ENCODE measurements at regions not wholly inside any gene's neighbourhood (a gene's known extent, or its start where the extent isn't known, plus 50 kb on each side); places are given as distances from the start of the nearest gene placed in this dataset.

GRCh38 chr20:9981829-9982228, 53.0 kb upstream of the ANKEF1 start:
- no peak overlapping the region for H3K27ac ChIP-seq
- H3K36me3 ChIP-seq (ENCODE audit: control insufficient read depth, insufficient read depth, low read length): no peaks in the 10 kb centered on the region
- no peak overlapping the region for H3K9ac ChIP-seq
- H2AFZ ChIP-seq: no peak overlapping the region
- no peak overlapping the region for H3K4me2 ChIP-seq (ENCODE audit: low read length)
- no peaks in the 10 kb centered on the region for H3K27me3 ChIP-seq (ENCODE audit: control insufficient read depth, insufficient read depth, low read length)
- H3K79me2 ChIP-seq: no peaks in the 10 kb centered on the region
- no peak overlapping the region for H3K4me3 ChIP-seq (ENCODE audit: low read depth, low read length)
- no peaks in the 10 kb centered on the region for H3K4me1 ChIP-seq
- TF ChIP-seq, protein P1, sequence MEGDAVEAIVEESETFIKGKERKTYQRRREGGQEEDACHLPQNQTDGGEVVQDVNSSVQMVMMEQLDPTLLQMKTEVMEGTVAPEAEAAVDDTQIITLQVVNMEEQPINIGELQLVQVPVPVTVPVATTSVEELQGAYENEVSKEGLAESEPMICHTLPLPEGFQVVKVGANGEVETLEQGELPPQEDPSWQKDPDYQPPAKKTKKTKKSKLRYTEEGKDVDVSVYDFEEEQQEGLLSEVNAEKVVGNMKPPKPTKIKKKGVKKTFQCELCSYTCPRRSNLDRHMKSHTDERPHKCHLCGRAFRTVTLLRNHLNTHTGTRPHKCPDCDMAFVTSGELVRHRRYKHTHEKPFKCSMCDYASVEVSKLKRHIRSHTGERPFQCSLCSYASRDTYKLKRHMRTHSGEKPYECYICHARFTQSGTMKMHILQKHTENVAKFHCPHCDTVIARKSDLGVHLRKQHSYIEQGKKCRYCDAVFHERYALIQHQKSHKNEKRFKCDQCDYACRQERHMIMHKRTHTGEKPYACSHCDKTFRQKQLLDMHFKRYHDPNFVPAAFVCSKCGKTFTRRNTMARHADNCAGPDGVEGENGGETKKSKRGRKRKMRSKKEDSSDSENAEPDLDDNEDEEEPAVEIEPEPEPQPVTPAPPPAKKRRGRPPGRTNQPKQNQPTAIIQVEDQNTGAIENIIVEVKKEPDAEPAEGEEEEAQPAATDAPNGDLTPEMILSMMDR (IDR thresholded peaks at IDR 0.05): no peak
- H3K9me3 ChIP-seq (ENCODE audit: control insufficient read depth, low read length): no peaks in the 10 kb centered on the region

DNA sequence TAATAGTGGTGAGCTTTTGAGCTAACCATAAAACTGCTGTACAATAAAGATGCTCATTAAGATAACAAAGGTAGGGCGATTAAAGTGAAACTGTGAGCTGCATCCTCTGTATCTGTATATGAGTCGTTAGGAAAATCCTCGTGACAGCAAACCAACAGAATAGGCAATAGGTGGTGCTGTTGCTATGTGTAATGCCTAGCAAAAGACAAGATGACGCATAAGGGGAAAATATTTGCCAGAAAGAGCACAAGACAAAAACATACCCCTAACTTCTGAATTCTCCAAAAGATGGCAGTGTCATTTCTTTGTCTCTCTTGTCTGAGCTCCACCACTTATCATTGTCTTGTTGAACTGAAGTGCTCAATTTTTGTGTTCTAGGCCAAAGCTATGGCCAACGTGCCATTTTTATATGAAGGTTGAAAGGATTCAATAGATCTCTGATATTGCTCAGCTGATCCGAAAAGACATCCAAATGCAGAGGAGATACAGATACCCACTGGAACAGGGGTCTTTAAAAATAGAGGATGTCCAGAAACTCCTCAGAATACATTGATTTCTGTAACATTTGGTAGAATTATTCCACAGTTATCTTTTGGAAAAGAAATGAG, 56.3 kb upstream of the ANKEF1 start:
- Histone ChIP-seq H3K9ac (no peak overlapping the region), H3K27me3 (ENCODE audit: control insufficient read depth, insufficient read depth, low read length) (no peaks in the 10 kb centered on the region), H3K4me1 (no peaks in the 10 kb centered on the region), H3K9me3 (ENCODE audit: control insufficient read depth, low read length) (no peaks in the 10 kb centered on the region), H2AFZ (peak overlapping the region; percentile 49), H3K36me3 (ENCODE audit: control insufficient read depth, insufficient read depth, low read length) (no peaks in the 10 kb centered on the region), H3K27ac (no peak overlapping the region), H3K79me2 (no peaks in the 10 kb centered on the region), H3K4me2 (ENCODE audit: low read length) (no peak overlapping the region), H3K4me3 (ENCODE audit: low read depth, low read length) (no peak overlapping the region)
- TF ChIP-seq, protein P1 (IDR thresholded peaks at IDR 0.05): peak; percentile 81

GRCh38 chr20:9977629-9978028, 57.2 kb upstream of the ANKEF1 start:
- no peak overlapping the region for H3K27ac ChIP-seq
- no peaks in the 10 kb centered on the region for H3K36me3 ChIP-seq (ENCODE audit: control insufficient read depth, insufficient read depth, low read length)
- H3K79me2 ChIP-seq: no peaks in the 10 kb centered on the region
- TF ChIP-seq, protein P1 (IDR thresholded peaks at IDR 0.05): no peak
- no peaks in the 10 kb centered on the region for H3K27me3 ChIP-seq (ENCODE audit: control insufficient read depth, insufficient read depth, low read length)
- H3K4me1 ChIP-seq: no peaks in the 10 kb centered on the region
- H3K4me3 ChIP-seq (ENCODE audit: low read depth, low read length): no peak overlapping the region
- no peaks in the 10 kb centered on the region for H3K9me3 ChIP-seq (ENCODE audit: control insufficient read depth, low read length)
- no peak overlapping the region for H3K9ac ChIP-seq
- no peak overlapping the region for H2AFZ ChIP-seq
- H3K4me2 ChIP-seq (ENCODE audit: low read length): no peak overlapping the region

- Histone ChIP-seq H3K27me3 (ENCODE audit: control insufficient read depth, insufficient read depth, low read length) (no peaks in the 10 kb centered on the region), H3K27ac (no peak overlapping the region), H3K4me3 (ENCODE audit: low read depth, low read length) (no peak overlapping the region), H3K4me2 (ENCODE audit: low read length) (no peak overlapping the region), H3K9ac (no peak overlapping the region), H3K4me1 (no peaks in the 10 kb centered on the region), H3K79me2 (no peaks in the 10 kb centered on the region), H3K9me3 (ENCODE audit: control insufficient read depth, low read length) (no peaks in the 10 kb centered on the region), H3K36me3 (ENCODE audit: control insufficient read depth, insufficient read depth, low read length) (no peaks in the 10 kb centered on the region), H2AFZ (no peak overlapping the region)
- TF ChIP-seq, protein P1 (IDR thresholded peaks at IDR 0.05): no peak
Measured at GRCh38 chr20:9974324-9974723, 60.5 kb upstream of the ANKEF1 start.

DNA sequence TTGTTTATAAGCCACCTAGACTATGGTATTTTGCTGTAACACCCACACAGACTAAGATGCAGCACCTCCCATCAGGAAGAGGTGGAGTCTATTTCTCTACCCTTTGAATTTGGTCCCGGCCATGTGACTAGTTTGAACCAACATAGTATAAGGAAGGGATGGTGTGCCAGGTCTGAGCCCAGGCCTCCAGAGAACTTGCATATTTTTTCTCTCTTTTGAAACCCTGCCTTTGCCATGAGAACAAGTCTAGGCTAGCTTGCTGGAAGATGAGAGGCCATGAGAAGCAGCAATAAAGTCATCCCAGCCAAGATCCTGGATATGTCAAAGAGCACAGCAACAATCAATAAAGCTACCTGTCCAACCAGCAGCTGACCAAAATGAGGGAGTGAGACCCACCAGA, 63.0 kb upstream of the ANKEF1 start:
- no peak overlapping the region for H3K4me3 ChIP-seq (ENCODE audit: low read depth, low read length)

More for the DNA sequence above, 63.0 kb upstream of the ANKEF1 start:
- no peaks in the 10 kb centered on the region for H3K36me3 ChIP-seq (ENCODE audit: control insufficient read depth, insufficient read depth, low read length)
- H3K4me2 ChIP-seq (ENCODE audit: low read length): no peak overlapping the region
- no peaks in the 10 kb centered on the region for H3K27me3 ChIP-seq (ENCODE audit: control insufficient read depth, insufficient read depth, low read length)
- no peaks in the 10 kb centered on the region for H3K79me2 ChIP-seq
- H2AFZ ChIP-seq: no peak overlapping the region
- no peaks in the 10 kb centered on the region for H3K9me3 ChIP-seq (ENCODE audit: control insufficient read depth, low read length)
- H3K27ac ChIP-seq: no peak overlapping the region
- H3K4me1 ChIP-seq: no peaks in the 10 kb centered on the region
- H3K9ac ChIP-seq: no peak overlapping the region
- TF ChIP-seq, protein P1 (IDR thresholded peaks at IDR 0.05): no peak
